ENCODE measurements at regions not wholly inside any gene's neighbourhood (a gene's known extent, or its start where the extent isn't known, plus 50 kb on each side); places are given as distances from the start of the nearest gene placed in this dataset.

DNA sequence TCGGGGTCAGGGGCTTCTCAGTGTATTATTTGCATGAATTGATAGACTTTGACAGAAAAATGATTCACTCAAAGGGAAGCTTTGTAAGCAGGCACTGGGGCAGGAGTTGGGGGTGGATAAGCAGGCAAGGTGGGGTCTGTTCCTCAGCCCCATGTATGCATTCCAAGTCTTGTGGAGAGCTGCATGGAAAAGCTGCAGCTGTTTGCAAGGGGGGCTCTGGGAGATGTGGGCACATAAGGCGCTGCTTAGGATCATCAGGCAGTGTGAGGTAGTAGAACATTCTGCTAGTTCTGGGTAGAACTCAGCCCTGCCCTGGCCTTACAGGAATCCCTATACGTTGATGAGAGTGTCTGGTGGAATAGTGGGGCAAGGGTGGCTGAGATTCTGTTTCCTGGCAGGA is 154.2 kb upstream of the LRIG1 start:
- no peak overlapping the region for H3K4me3 Mint-ChIP-seq
- H3K4me1 Mint-ChIP-seq: no peaks in the 10 kb centered on the region
- Histone ChIP-seq H3K4me1 (ENCODE audit: control insufficient read depth in 2 of 2, insufficient read depth in 2 of 2, low read length in 2 of 2) (no peaks in the 10 kb centered on the region), H3K27ac (ENCODE audit: low read depth, low read length) (no peak overlapping the region), H3K27me3 (ENCODE audit: control insufficient read depth in 2 of 2, insufficient read depth in 2 of 2, low read length in 2 of 2) (peaks cover 0 to 4% of the 10 kb centered on the region in 2 donors), H3K4me3 (ENCODE audit: low read length) (no peak overlapping the region), H3K36me3 (ENCODE audit: control insufficient read depth in 2 of 3, insufficient read depth in 3 of 3, low read length in 3 of 3) (no peaks in the 10 kb centered on the region), H3K9me3 (ENCODE audit: control insufficient read depth in 2 of 3, low read length in 3 of 3) (no peaks in the 10 kb centered on the region)
- no peak overlapping the region for H3K27ac Mint-ChIP-seq
- intact Hi-C loops (cut with micrococcal nuclease): no loop called here
- ChIA-PET POLR2A (no interaction called here), CTCF (no interaction called here)
- ATAC-seq (no peak), DNase-seq (no peak)
- no peaks in the 10 kb centered on the region for H3K36me3 Mint-ChIP-seq
- H3K27me3 Mint-ChIP-seq: peaks cover 0 to 6% (median 5%) of the 10 kb centered on the region in 5 donors
- no peaks in the 10 kb centered on the region for H3K9me3 Mint-ChIP-seq

DNA sequence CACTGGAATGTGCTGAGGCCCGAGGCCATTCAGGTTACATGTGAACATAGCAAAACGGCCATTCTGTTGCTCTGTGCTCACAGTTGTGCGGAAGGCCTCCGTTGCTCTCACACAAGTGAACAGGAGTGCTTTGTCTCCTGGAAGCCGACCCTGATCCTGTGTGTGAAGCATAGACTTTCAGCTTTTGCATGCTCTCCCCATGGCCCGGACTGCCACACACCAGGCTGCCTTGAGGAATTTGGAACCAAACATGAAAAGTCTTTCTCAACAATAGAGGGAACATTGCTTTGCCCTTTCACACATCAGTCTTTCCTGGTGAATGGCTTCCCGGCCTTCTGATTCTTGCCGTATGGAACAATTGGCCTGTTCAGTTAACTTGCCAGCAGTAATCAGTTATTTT is 154.8 kb upstream of the LRIG1 start:
- H3K9me3 ChIP-seq (ENCODE audit: control insufficient read depth in 2 of 3, low read length in 3 of 3): no peaks in the 10 kb centered on the region
- intact Hi-C loops (cut with micrococcal nuclease): no loop called here

DNA sequence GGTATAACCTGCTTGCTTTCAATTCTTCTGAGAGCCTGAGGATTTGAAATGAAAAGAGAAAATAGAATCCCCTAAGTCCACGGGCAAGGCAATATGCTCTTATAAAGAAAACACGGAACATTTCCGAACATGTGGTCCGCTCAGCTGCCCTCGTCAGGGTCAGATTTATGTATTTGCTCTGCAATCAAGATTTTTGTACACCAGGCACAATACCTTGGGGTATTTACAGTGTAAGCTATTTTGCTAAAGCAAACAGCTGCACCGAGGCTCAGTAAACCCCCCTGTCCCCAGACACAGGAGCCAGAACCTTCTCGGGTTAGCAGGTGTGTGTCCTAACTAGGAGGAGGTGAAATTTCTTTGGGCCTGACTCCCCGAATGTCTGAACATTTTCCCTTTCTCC is 155.8 kb upstream of the LRIG1 start:
- CTCF ChIA-PET: no interaction called here
- intact Hi-C loops (cut with micrococcal nuclease): no loop called here
- POLR2A ChIA-PET: no interaction called here
- Histone ChIP-seq H3K4me1 (ENCODE audit: control insufficient read depth in 2 of 2, insufficient read depth in 2 of 2, low read length in 2 of 2) (no peaks in the 10 kb centered on the region), H3K27me3 (ENCODE audit: control insufficient read depth in 2 of 2, insufficient read depth in 2 of 2, low read length in 2 of 2) (peaks cover 0 to 4% of the 10 kb centered on the region in 2 donors), H3K27ac (ENCODE audit: low read depth, low read length) (no peak overlapping the region), H3K4me3 (ENCODE audit: low read length) (no peak overlapping the region), H3K36me3 (ENCODE audit: control insufficient read depth in 2 of 3, insufficient read depth in 3 of 3, low read length in 3 of 3) (no peaks in the 10 kb centered on the region), H3K9me3 (ENCODE audit: control insufficient read depth in 2 of 3, low read length in 3 of 3) (no peaks in the 10 kb centered on the region)
- DNase-seq: no peak
- Mint-ChIP-seq H3K4me3 (no peak overlapping the region), H3K27me3 (peaks cover 0 to 6% (median 5%) of the 10 kb centered on the region in 5 donors), H3K27ac (no peak overlapping the region), H3K4me1 (no peaks in the 10 kb centered on the region), H3K36me3 (no peaks in the 10 kb centered on the region), H3K9me3 (no peaks in the 10 kb centered on the region)
- ATAC-seq: no peak

More for the DNA sequence above, 154.8 kb upstream of the LRIG1 start:
- ChIA-PET CTCF (no interaction called here), POLR2A (no interaction called here)
- DNase-seq: no peak
- Mint-ChIP-seq H3K4me3 (no peak overlapping the region), H3K4me1 (no peaks in the 10 kb centered on the region), H3K27ac (no peak overlapping the region), H3K27me3 (peaks cover 0 to 6% (median 5%) of the 10 kb centered on the region in 5 donors), H3K9me3 (no peaks in the 10 kb centered on the region), H3K36me3 (no peaks in the 10 kb centered on the region)
- Histone ChIP-seq H3K27me3 (ENCODE audit: control insufficient read depth in 2 of 2, insufficient read depth in 2 of 2, low read length in 2 of 2) (peaks cover 0 to 4% of the 10 kb centered on the region in 2 donors), H3K27ac (ENCODE audit: low read depth, low read length) (no peak overlapping the region), H3K36me3 (ENCODE audit: control insufficient read depth in 2 of 3, insufficient read depth in 3 of 3, low read length in 3 of 3) (no peaks in the 10 kb centered on the region), H3K4me1 (ENCODE audit: control insufficient read depth in 2 of 2, insufficient read depth in 2 of 2, low read length in 2 of 2) (no peaks in the 10 kb centered on the region), H3K4me3 (ENCODE audit: low read length) (no peak overlapping the region)
- no peak for ATAC-seq

DNA sequence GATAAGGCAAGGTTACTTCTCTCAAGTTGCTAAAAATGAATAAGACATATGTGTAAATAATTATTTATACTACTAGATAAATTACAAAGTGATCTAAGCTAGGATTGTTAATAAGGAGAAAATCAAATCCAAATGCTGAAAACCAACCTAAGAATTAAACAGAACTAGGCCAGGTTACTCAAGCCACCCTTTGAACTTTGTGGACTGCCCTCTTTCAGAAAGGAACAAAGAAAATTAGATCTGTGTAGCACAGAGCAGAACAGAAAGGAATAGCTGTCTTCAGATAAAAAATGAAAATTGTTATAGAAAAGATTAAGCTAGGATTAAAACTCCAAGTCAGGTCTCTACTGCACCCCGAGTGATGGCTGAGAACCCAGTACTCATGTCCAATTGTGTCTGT is 158.2 kb upstream of the LRIG1 start:
- Histone ChIP-seq H3K4me3 (ENCODE audit: low read length) (no peak overlapping the region), H3K27me3 (ENCODE audit: control insufficient read depth in 2 of 2, insufficient read depth in 2 of 2, low read length in 2 of 2) (peaks cover 0 to 4% of the 10 kb centered on the region in 2 donors), H3K36me3 (ENCODE audit: control insufficient read depth in 2 of 3, insufficient read depth in 3 of 3, low read length in 3 of 3) (no peaks in the 10 kb centered on the region), H3K4me1 (ENCODE audit: control insufficient read depth in 2 of 2, insufficient read depth in 2 of 2, low read length in 2 of 2) (no peaks in the 10 kb centered on the region), H3K27ac (ENCODE audit: low read depth, low read length) (no peak overlapping the region), H3K9me3 (ENCODE audit: control insufficient read depth in 2 of 3, low read length in 3 of 3) (no peaks in the 10 kb centered on the region)
- Mint-ChIP-seq H3K27ac (no peak overlapping the region), H3K36me3 (no peaks in the 10 kb centered on the region), H3K9me3 (no peaks in the 10 kb centered on the region), H3K4me1 (no peaks in the 10 kb centered on the region), H3K27me3 (peaks cover 0 to 7% (median 0%) of the 10 kb centered on the region in 5 donors), H3K4me3 (no peak overlapping the region)
- DNase-seq (no peak), ATAC-seq (no peak)
- CTCF ChIA-PET: no interaction called here
- POLR2A ChIA-PET: interaction anchor here (0.7 kb wide), 1 partner anchor 1092 kb away, joined by 4 read pairs; no protein-coding TSS in a partner anchor
- intact Hi-C loops (cut with micrococcal nuclease): no loop called here

- no peaks in the 10 kb centered on the region for H3K4me1 Mint-ChIP-seq
- no peak overlapping the region for H3K27ac Mint-ChIP-seq
- ChIA-PET POLR2A (no interaction called here), CTCF (no interaction called here)
- peaks cover 0 to 7% (median 2%) of the 10 kb centered on the region in 5 donors for H3K27me3 Mint-ChIP-seq
- ATAC-seq (no peak), DNase-seq (no peak)
- H3K4me3 ChIP-seq (ENCODE audit: low read length): no peak overlapping the region
- intact Hi-C loops (cut with micrococcal nuclease): no loop called here
- no peaks in the 10 kb centered on the region for H3K9me3 ChIP-seq (ENCODE audit: control insufficient read depth in 2 of 3, low read length in 3 of 3)
- H3K27ac ChIP-seq (ENCODE audit: low read depth, low read length): no peak overlapping the region
- H3K27me3 ChIP-seq (ENCODE audit: control insufficient read depth in 2 of 2, insufficient read depth in 2 of 2, low read length in 2 of 2): peaks cover 0 to 4% of the 10 kb centered on the region in 2 donors
- peaks cover 0 to 2% (median 0%) of the 10 kb centered on the region in 11 donors for H3K9me3 Mint-ChIP-seq
- H3K36me3 ChIP-seq (ENCODE audit: control insufficient read depth in 2 of 3, insufficient read depth in 3 of 3, low read length in 3 of 3): no peaks in the 10 kb centered on the region
- H3K4me3 Mint-ChIP-seq: no peak overlapping the region
- H3K36me3 Mint-ChIP-seq: no peaks in the 10 kb centered on the region
- no peaks in the 10 kb centered on the region for H3K4me1 ChIP-seq (ENCODE audit: control insufficient read depth in 2 of 2, insufficient read depth in 2 of 2, low read length in 2 of 2)
These were observed 160.8 kb upstream of the LRIG1 start for GRCh38 chr3:66661628-66662027.

DNA sequence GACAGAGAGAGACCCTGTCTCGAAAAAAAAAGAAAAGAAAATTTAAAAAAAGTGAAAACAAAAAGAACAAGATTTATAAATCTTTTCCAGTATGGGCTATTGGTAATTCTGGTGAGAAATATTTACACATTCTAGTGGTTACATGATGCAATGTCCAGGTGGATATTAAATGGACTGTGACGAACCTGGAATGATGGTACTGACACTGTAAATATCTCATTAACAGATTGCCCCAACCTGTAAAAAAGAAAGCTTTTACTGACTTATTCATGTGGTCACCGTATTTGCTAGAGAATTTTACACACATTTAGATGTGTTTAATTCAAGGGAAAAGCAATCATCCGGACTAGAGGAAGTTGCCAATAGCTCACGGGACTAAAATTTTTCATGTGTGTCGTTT is 162.1 kb upstream of the LRIG1 start:
- Histone ChIP-seq H3K4me3 (ENCODE audit: low read length) (no peak overlapping the region), H3K9me3 (ENCODE audit: control insufficient read depth in 2 of 3, low read length in 3 of 3) (no peaks in the 10 kb centered on the region), H3K36me3 (ENCODE audit: control insufficient read depth in 2 of 3, insufficient read depth in 3 of 3, low read length in 3 of 3) (no peaks in the 10 kb centered on the region), H3K4me1 (ENCODE audit: control insufficient read depth in 2 of 2, insufficient read depth in 2 of 2, low read length in 2 of 2) (no peaks in the 10 kb centered on the region), H3K27ac (ENCODE audit: low read depth, low read length) (no peak overlapping the region), H3K27me3 (ENCODE audit: control insufficient read depth in 2 of 2, insufficient read depth in 2 of 2, low read length in 2 of 2) (peaks cover 0 to 4% of the 10 kb centered on the region in 2 donors)
- Mint-ChIP-seq H3K27ac (no peak overlapping the region), H3K27me3 (peaks cover 0 to 7% (median 2%) of the 10 kb centered on the region in 5 donors), H3K4me3 (no peak overlapping the region), H3K4me1 (no peaks in the 10 kb centered on the region), H3K9me3 (peaks cover 0 to 2% (median 0%) of the 10 kb centered on the region in 11 donors), H3K36me3 (no peaks in the 10 kb centered on the region)
- ATAC-seq (no peak), DNase-seq (no peak)
- intact Hi-C loops (cut with micrococcal nuclease): no loop called here
- ChIA-PET CTCF (no interaction called here), POLR2A (no interaction called here)

DNA sequence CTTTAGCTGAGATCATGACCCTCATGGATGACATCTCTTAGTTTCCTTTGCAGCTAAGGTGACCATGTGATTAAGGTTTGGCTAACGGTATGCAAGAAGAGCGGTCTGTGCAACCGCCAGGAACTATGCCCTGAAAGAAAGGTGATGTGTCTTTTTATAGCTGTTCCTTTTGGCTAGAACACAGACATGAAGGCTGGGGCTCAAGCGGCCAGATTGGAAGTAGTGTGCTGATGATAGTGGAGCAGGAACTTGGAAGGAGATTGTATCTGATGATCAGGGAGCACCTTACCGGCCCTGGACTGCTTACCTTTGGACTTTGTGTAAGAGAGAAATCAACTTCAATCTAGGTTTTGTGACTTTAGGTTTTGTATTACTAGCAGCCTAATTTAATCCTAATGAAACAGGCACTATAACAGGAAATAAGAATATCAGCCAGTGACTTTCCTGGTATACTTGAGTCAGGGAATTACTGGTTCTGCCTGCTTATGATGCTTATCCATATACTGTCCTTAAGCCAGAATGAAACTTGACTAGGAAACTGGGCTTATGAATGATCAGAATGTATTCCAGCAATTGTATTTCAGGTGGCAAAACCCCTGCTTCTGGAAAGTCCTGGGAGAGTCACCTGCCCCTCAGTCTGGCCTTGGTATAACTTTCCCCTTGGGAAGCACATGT is 164.3 kb upstream of the LRIG1 start:
- Mint-ChIP-seq H3K4me1 (no peaks in the 10 kb centered on the region), H3K4me3 (no peak overlapping the region), H3K9me3 (peaks cover 0 to 3% (median 0%) of the 10 kb centered on the region in 11 donors), H3K27ac (no peak overlapping the region), H3K27me3 (peaks cover 0 to 7% (median 0%) of the 10 kb centered on the region in 5 donors), H3K36me3 (no peaks in the 10 kb centered on the region)
- no peak overlapping the region for H3K4me3 ChIP-seq (ENCODE audit: low read length)
- H3K4me1 ChIP-seq (ENCODE audit: control insufficient read depth in 2 of 2, insufficient read depth in 2 of 2, low read length in 2 of 2): no peaks in the 10 kb centered on the region
- no peaks in the 10 kb centered on the region for H3K27me3 ChIP-seq (ENCODE audit: control insufficient read depth in 2 of 2, insufficient read depth in 2 of 2, low read length in 2 of 2)
- no peaks in the 10 kb centered on the region for H3K36me3 ChIP-seq (ENCODE audit: control insufficient read depth in 2 of 3, insufficient read depth in 3 of 3, low read length in 3 of 3)
- DNase-seq (no peak), ATAC-seq (no peak)
- CTCF ChIA-PET: no interaction called here
- no peaks in the 10 kb centered on the region for H3K9me3 ChIP-seq (ENCODE audit: control insufficient read depth in 2 of 3, low read length in 3 of 3)
- no peak overlapping the region for H3K27ac ChIP-seq (ENCODE audit: low read depth, low read length)
- POLR2A ChIA-PET: no interaction called here
- intact Hi-C loops (cut with micrococcal nuclease): no loop called here
